H1 (cell line): ENCODE measurements at regions not wholly inside any gene's neighbourhood (a gene's known extent, or its start where the extent isn't known, plus 50 kb on each side); places are given as distances from the start of the nearest gene placed in this dataset.

Experiments used
- KDM1A ChIP-seq: fragments of 200-600, 300-600 bp; sonication (generic); IDR thresholded peaks from 2 replicates; pipeline ENCODE4 v1.7.1; 2016; ENCODE audit warnings: mild to moderate bottlenecking, low read length, borderline replicate concordance
- KDM4A ChIP-seq: IDR thresholded peaks from one replicate; pipeline ENCODE4 v1.7.1; 2012; ENCODE audit warnings: low read depth, mild to moderate bottlenecking, moderate library complexity, low read length, inconsistent platforms; ENCODE audit not compliant: severe bottlenecking
- KDM5A ChIP-seq: fragments of 200-600 bp; IDR thresholded peaks from 2 replicates; pipeline ENCODE4 v1.7.1; 2012; ENCODE audit warnings: mild to moderate bottlenecking, low read length, inconsistent platforms, mixed read lengths
- POLR2A ChIP-seq, 2 experiments: IDR thresholded peaks; 1 replicate in 1 of 2; 2 replicates in 1 of 2; pipeline ENCODE4 v1.6.1; 2011; ENCODE audit warnings: low read depth in 2 of 2, low read length in 2 of 2, mild to moderate bottlenecking in 2 of 2; ENCODE audit errors: control extremely low read depth in 1 of 2
- RFX5 ChIP-seq: IDR thresholded peaks from 2 replicates; pipeline ENCODE4 v1.6.1; 2011; ENCODE audit warnings: low read depth, low read length, improper control_type of control experiment, borderline replicate concordance
- SP4 ChIP-seq: IDR thresholded peaks from 2 replicates; pipeline ENCODE4 v1.6.1; 2012; ENCODE audit warnings: low read length, inconsistent platforms
- SRF ChIP-seq: IDR thresholded peaks from 2 replicates; pipeline ENCODE4 v1.6.1; 2011; ENCODE audit warnings: mild to moderate bottlenecking, low read depth, low read length, moderate library complexity

DNA sequence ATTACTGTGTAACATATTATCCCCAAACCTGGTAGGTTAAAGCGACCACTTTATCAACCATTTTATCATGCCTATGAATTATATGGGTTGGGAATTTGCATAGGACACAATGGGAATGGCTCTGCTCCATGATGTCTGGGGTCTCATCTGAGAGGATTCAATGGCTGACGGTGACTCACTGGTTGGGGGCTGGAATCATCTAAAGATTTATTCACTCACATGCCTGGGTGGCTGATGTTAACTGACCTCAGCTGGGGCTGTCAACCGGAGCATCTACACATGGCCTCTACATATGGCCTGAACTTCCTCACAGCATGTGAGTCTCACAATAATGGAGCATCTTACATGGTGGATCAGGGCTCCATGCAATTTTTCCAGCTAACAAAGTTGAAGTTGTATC lies 313.1 kb upstream of the PPP2R3A start (continued):
- TF ChIP-seq KDM4A: no peak
- TF ChIP-seq SP4: no peak
- no peak for TF ChIP-seq RFX5
- no peak for TF ChIP-seq SRF
- no peak for TF ChIP-seq KDM1A
- no peak for TF ChIP-seq POLR2A (IDR thresholded peaks at IDR 0.05; ENCODE audit: control extremely low read depth in 1 of 2, low read depth in 2 of 2, low read length in 2 of 2)
- no peak for TF ChIP-seq KDM5A
